ENCODE measurements at regions not wholly inside any gene's neighbourhood (a gene's known extent, or its start where the extent isn't known, plus 50 kb on each side); places are given as distances from the start of the nearest gene placed in this dataset.

DNA sequence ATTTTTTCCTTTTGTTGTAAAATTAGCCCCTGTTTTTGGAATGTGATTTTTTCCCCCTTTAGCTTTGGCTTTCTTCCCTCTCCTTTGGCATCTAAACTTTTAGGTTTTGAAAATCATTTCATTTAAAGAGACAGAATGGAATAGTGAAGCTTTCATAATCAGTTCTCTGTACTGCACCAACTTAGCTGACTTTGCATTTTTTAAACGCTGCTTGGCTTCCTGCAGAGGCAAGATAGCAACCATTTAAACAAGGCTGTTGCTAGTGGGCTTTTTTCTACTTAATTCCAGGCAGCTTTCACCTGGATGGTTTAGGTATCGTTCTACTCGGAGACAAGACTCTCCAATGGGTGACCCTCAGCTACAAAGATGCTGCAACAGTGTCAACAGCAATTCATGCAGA, 267.9 kb upstream of the PKDCC start:
- Mint-ChIP-seq H3K4me1 (ENCODE audit: low read depth, unreplicated experiment) (peaks cover 6% of the 10 kb centered on the region), H3K9me3 (ENCODE audit: unreplicated experiment) (peaks cover 9% of the 10 kb centered on the region), H3K27ac (ENCODE audit: unreplicated experiment) (no peak overlapping the region), H3K36me3 (ENCODE audit: insufficient read depth, unreplicated experiment) (no peaks in the 10 kb centered on the region), H3K4me3 (ENCODE audit: unreplicated experiment) (no peak overlapping the region), H3K27me3 (ENCODE audit: insufficient read depth, unreplicated experiment) (peaks cover 10% of the 10 kb centered on the region)
- Histone ChIP-seq H3K4me3 (ENCODE audit: low read depth, low read length) (no peak overlapping the region), H3K27me3 (replicated peaks; ENCODE audit: control insufficient read depth, insufficient read depth, low read length) (no peaks in the 10 kb centered on the region; the same call in none of the 2 replicates), H3K36me3 (ENCODE audit: control insufficient read depth, insufficient read depth, low read length) (no peaks in the 10 kb centered on the region), H3K4me1 (no peaks in the 10 kb centered on the region), H3K9me3 (peaks cover 5% of the 10 kb centered on the region; the same call in 1 of the 2 replicates)
- intact Hi-C loops (cut with micrococcal nuclease; ENCODE audit: unreplicated experiment) = loop anchor here (5.0 to 10.0 kb wide), 2 partner anchors 165 to 1868 kb away; no protein-coding TSS in a partner anchor
- POLR2A ChIA-PET = no interaction called here
- DNase-seq = no peak
- TF ChIP-seq, protein P1, sequence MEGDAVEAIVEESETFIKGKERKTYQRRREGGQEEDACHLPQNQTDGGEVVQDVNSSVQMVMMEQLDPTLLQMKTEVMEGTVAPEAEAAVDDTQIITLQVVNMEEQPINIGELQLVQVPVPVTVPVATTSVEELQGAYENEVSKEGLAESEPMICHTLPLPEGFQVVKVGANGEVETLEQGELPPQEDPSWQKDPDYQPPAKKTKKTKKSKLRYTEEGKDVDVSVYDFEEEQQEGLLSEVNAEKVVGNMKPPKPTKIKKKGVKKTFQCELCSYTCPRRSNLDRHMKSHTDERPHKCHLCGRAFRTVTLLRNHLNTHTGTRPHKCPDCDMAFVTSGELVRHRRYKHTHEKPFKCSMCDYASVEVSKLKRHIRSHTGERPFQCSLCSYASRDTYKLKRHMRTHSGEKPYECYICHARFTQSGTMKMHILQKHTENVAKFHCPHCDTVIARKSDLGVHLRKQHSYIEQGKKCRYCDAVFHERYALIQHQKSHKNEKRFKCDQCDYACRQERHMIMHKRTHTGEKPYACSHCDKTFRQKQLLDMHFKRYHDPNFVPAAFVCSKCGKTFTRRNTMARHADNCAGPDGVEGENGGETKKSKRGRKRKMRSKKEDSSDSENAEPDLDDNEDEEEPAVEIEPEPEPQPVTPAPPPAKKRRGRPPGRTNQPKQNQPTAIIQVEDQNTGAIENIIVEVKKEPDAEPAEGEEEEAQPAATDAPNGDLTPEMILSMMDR (IDR thresholded peaks at IDR 0.05; ENCODE audit: insufficient read depth in 1 of 2, low read depth in 1 of 2, low read length in 1 of 2, severe bottlenecking in 1 of 2, unreplicated experiment in 1 of 2) = no peak
- CTCF ChIA-PET = interaction anchor here (0.5 kb wide), 1 partner anchor 121 kb away, joined by 8 read pairs; no protein-coding TSS in a partner anchor
- no TSS peak for BruUV-seq (replicated peaks)

DNA sequence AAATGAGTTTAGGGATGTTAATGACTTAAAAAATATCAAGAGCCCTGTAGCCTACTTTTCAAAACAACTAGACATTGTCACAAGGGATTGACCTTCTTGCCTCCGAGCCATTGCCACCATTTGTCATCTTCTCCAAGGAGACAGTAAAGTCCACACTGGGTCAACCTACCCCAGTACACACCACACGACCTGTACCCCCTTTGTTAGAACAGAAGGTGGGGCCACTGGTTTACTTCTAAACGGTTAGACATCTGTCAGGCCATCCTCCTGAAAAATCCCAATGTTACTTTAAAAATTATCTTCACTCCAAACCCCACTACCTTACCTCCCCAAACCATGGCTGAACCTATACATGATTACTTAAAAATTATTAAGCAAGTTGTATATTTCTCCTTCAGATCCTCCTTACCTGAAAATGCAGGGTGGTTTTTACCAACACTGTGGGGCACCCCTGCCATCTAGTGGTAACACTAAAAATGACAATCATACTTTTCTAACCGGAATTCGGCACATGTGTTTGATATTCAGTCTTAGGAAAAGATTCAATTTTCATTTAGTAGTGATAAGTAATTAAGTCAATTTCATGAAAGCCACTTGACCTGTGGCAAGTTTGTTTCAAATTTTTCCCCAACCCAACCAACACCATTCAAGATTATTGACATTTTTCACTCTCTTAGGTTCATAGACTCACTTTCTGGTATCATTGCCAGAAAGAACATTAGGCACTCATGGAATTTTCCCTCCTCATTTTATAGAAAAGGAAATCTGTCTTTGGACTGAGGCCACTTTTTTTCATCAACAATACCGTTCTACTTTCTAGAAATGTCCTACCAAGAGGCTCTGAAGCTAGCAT, 265.3 kb upstream of the PKDCC start:
- Mint-ChIP-seq H3K4me1 (ENCODE audit: low read depth, unreplicated experiment) (peaks cover 6% of the 10 kb centered on the region), H3K36me3 (ENCODE audit: insufficient read depth, unreplicated experiment) (no peaks in the 10 kb centered on the region), H3K9me3 (ENCODE audit: unreplicated experiment) (no peaks in the 10 kb centered on the region), H3K27ac (ENCODE audit: unreplicated experiment) (no peak overlapping the region), H3K27me3 (ENCODE audit: insufficient read depth, unreplicated experiment) (peaks cover 11% of the 10 kb centered on the region), H3K4me3 (ENCODE audit: unreplicated experiment) (no peak overlapping the region)
- Histone ChIP-seq H3K4me1 (no peaks in the 10 kb centered on the region), H3K9me3 (no peaks in the 10 kb centered on the region), H3K27me3 (replicated peaks; ENCODE audit: control insufficient read depth, insufficient read depth, low read length) (no peaks in the 10 kb centered on the region; the same call in none of the 2 replicates), H3K4me3 (ENCODE audit: low read depth, low read length) (no peak overlapping the region), H3K36me3 (ENCODE audit: control insufficient read depth, insufficient read depth, low read length) (no peaks in the 10 kb centered on the region)
- ChIA-PET CTCF (no interaction called here), POLR2A (no interaction called here)
- BruUV-seq (replicated peaks) = no TSS peak
- intact Hi-C loops (cut with micrococcal nuclease; ENCODE audit: unreplicated experiment) = loop anchor here (1.0 to 10.0 kb wide), 6 partner anchors 18 to 1870 kb away; no protein-coding TSS in a partner anchor
- TF ChIP-seq, protein P1 (IDR thresholded peaks at IDR 0.05; ENCODE audit: insufficient read depth in 1 of 2, low read depth in 1 of 2, low read length in 1 of 2, severe bottlenecking in 1 of 2, unreplicated experiment in 1 of 2) = peak; percentile 78 to 92
- peak in 1 of 2 experiments; percentile 61 for DNase-seq

DNA sequence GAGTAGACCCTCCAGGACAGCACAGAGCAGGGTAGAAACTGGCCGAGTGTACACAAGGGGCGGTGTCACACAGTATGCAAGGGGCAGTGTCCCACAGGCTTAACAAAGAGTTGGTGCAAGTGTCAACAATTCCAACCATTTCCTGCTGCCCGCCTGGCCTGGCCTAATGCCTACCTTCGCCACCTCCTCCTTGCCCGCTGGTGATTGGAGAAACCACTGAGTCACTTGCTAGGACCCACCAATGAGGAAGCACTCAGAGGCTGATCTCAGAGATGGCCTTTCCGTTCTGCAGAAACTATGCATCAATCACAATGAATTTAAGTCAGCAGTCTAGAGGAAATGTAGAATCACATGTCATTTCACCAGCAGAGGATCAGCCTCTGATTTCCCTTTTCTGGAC, 263.3 kb upstream of the PKDCC start:
- peaks cover 6% of the 10 kb centered on the region for H3K4me1 Mint-ChIP-seq (ENCODE audit: low read depth, unreplicated experiment)
- H3K27me3 Mint-ChIP-seq (ENCODE audit: insufficient read depth, unreplicated experiment) = peaks cover 21% of the 10 kb centered on the region
- TF ChIP-seq, protein P1 (IDR thresholded peaks at IDR 0.05; ENCODE audit: insufficient read depth in 1 of 2, low read depth in 1 of 2, low read length in 1 of 2, severe bottlenecking in 1 of 2, unreplicated experiment in 1 of 2) = no peak
- Histone ChIP-seq H3K9me3 (no peaks in the 10 kb centered on the region), H3K27me3 (replicated peaks; ENCODE audit: control insufficient read depth, insufficient read depth, low read length) (no peaks in the 10 kb centered on the region; the same call in 1 of the 2 replicates), H3K4me3 (ENCODE audit: low read depth, low read length) (no peak overlapping the region), H3K36me3 (ENCODE audit: control insufficient read depth, insufficient read depth, low read length) (no peaks in the 10 kb centered on the region), H3K4me1 (no peaks in the 10 kb centered on the region)
- H3K4me3 Mint-ChIP-seq (ENCODE audit: unreplicated experiment) = no peak overlapping the region
- intact Hi-C loops (cut with micrococcal nuclease; ENCODE audit: unreplicated experiment) = loop anchor here (5.0 to 10.0 kb wide), 2 partner anchors 170 to 1872 kb away; no protein-coding TSS in a partner anchor
- no peak for DNase-seq
- ChIA-PET POLR2A (no interaction called here), CTCF (no interaction called here)
- BruUV-seq (replicated peaks) = no TSS peak
- no peaks in the 10 kb centered on the region for H3K36me3 Mint-ChIP-seq (ENCODE audit: insufficient read depth, unreplicated experiment)
- no peak overlapping the region for H3K27ac Mint-ChIP-seq (ENCODE audit: unreplicated experiment)
- H3K9me3 Mint-ChIP-seq (ENCODE audit: unreplicated experiment) = no peaks in the 10 kb centered on the region
